Tibial nerve (tissue), 3 donors: ENCODE measurements at regions not wholly inside any gene's neighbourhood (a gene's known extent, or its start where the extent isn't known, plus 50 kb on each side); places are given as distances from the start of the nearest gene placed in this dataset.

Experiments
- CTCF ChIP-seq, 5 experiments: fragments of 200-600 bp in 3 of 5; fragments of 450-650 bp in 2 of 5; sonication (generic) in 3 of 5; IDR thresholded peaks; one replicate each; pipeline ENCODE4 v1.5.1; 2016 to 2019; ENCODE audit warnings: antibody characterized with exemption in 5 of 5, mild to moderate bottlenecking in 3 of 5, moderate library complexity in 2 of 5
- POLR2A ChIP-seq, 2 donors: fragments of 450-650 bp; IDR thresholded peaks; one replicate each; pipeline ENCODE4 v1.6.1; 2017; ENCODE audit warnings: antibody characterized with exemption in 2 of 2, mild to moderate bottlenecking in 2 of 2, moderate library complexity in 2 of 2

DNA sequence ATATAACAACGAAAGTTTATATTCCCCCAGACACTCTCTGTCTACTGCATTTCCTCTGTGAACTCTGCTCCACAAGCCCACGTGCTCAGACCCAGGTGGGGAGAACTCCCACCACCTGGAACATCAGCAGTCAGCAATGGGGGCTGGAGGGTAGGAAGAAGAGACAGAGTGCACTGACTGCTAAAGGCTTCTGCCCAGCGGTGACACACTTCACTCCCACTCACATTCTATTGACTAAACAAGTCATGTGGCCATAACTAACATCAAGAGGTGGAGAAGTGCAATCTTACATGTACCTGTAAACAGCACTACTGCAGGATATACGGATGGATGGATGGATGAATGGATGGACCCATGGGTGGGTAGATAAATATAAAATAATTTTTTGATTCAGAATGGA lies 122.2 kb downstream of the MPP7 start:
- no peak for TF ChIP-seq CTCF (IDR thresholded peaks at IDR 0.05)
- no peak for TF ChIP-seq POLR2A (IDR thresholded peaks at IDR 0.05)
